ENCODE measurements at regions not wholly inside any gene's neighbourhood (a gene's known extent, or its start where the extent isn't known, plus 50 kb on each side); places are given as distances from the start of the nearest gene placed in this dataset.

DNA sequence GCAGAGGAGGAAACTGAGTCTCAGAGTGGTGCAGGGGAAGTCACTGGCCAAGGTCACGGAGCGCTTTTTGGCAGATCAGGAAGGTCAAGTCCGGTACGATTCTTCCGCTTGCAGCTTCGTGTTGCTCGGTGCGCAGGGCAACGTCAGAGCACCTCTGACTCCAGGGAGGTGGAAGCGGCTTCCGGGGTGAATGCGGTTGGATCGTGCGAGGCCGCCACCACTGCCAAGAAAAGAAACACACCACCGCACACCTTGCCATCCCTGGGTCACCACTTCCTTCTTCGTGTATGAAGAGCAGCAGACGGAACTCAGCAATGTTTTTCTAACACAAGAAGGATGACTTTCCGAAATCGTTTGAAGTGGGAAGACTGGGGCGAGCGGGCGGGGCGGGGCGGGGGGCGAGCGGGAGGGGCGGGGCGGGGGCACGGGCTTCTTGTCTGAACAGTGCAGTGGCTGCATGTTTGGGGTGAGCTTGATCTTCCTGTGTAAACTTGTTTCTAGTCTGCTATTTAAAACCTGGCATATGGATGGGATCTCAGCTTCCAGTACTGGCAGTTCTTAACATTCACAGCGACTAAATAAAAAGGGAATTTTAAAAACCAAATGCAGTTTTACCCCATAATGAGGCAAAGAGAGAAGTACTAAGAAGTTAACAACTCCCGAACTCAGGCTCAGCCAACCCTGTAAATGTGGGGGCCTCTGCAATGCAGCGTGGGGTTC is 300.0 kb downstream of the RRAGC start:
- TF ChIP-seq, protein P1, sequence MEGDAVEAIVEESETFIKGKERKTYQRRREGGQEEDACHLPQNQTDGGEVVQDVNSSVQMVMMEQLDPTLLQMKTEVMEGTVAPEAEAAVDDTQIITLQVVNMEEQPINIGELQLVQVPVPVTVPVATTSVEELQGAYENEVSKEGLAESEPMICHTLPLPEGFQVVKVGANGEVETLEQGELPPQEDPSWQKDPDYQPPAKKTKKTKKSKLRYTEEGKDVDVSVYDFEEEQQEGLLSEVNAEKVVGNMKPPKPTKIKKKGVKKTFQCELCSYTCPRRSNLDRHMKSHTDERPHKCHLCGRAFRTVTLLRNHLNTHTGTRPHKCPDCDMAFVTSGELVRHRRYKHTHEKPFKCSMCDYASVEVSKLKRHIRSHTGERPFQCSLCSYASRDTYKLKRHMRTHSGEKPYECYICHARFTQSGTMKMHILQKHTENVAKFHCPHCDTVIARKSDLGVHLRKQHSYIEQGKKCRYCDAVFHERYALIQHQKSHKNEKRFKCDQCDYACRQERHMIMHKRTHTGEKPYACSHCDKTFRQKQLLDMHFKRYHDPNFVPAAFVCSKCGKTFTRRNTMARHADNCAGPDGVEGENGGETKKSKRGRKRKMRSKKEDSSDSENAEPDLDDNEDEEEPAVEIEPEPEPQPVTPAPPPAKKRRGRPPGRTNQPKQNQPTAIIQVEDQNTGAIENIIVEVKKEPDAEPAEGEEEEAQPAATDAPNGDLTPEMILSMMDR (IDR thresholded peaks at IDR 0.05), result no peak
- no peak for TF ChIP-seq EP300 (IDR thresholded peaks at IDR 0.05)
